GM19324 (cell line): ENCODE measurements at regions not wholly inside any gene's neighbourhood (a gene's known extent, or its start where the extent isn't known, plus 50 kb on each side); places are given as distances from the start of the nearest gene placed in this dataset.
"Not testable (repeated sequence)": the region's sequence is repeated elsewhere in the genome, so short reads cannot be mapped to it uniquely, and the experiment has no call there.

Experiments
- ATAC-seq: cut with Tn5 transposase; IDR thresholded peaks from one replicate; pipeline ENCODE4 v1.9.1; 2021; ENCODE audit warnings: mild to moderate bottlenecking, moderate library complexity; ENCODE audit not compliant: unreplicated experiment, low FRiP score

DNA sequence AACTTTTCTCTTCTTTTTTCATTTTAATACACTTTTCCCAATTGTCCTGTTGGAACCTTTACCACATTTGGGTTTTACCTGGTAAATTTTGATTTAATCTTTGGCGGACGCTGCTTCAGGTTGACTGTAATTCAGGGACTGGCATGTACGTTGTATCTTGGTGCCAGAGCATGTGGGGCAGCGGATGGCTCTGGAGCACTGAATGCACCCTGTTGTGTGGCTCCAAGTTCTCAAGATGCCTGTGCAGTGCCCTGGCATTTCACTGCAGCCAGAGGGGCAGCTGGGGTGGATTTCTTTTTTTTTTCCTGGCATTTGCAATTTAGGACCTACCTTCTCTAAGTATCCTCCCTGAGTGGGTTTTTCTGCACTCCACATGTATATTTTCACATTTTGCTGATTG, 242.2 kb downstream of the BLID start:
- ATAC-seq: no peak

DNA sequence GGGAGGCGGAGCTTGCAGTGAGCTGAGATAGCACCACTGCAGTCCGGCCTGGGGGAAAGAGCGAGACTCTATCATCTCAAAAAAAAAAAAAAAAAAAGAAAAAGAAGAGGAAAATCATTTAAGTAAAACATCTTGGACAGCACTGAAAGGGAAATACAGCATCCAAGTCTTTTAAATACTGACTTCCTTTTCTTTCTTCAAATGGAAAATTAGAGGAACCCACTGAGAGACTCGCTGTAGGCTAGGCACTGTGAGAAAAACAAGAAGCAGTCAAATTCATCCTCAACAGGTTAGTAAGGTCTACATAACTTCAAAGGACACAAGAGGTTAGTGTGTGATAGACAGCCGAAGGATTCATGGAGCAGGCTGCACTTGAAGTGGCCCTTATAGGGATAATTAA, 243.7 kb downstream of the BLID start:
- ATAC-seq: no peak

DNA sequence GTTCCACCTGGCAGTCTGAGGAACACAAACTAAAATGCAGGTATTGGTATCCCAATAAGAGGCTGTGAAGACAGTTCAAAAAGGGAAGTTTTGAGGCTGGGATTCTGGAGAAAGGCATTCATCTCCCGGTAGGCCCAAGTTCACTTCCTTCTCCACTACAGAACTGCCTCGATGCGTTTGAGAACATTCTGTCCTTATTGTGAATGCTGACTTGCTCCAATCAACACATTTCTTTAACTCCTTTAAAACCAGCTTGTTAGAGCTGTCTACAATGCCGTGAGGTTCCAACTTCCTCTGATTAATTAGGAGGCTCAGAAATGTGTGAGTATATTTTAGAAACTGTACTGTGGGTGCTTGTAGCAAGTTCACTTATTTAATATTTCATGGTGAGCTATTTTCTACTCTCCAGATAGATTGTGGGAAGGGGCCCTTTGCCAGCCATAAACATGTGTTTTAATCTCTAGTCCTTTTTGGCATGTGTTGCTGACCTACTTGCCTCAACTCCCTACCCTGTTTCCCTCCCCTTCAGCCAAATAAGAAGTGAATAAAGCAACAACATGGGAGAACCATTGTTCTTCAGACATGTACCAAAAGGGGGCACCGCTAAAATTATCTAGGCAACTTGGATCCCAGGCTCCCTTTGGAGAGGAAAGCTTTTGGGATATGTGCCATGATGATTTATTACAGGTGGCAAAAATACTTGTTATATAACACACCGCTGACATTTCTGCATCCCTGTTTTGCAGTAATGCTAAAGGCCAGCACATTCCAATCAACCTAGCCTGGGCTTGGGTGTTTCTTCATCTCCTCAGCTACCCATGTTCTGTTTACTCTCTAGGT, 245.6 kb downstream of the BLID start:
- no peak for ATAC-seq

DNA sequence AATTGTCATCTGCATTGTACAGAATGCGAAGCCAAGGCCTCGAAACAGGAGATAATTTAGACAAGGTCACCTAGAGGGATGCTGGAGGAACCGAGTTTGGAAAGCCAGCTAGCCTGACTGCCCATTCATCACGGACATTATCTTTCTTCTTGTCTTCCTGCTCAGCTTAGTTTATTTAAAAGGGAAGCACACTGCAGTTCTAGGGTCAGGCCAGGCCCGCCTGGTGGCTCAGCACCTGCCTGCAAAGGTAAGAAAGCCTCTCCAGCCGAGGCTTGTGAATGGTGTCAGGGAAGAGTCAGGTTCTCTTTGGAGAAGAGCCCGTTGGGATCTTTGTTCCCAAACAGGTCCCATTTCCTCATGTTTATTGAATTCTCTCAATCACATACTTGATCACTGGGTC, 246.5 kb downstream of the BLID start:
- ATAC-seq: no peak

DNA sequence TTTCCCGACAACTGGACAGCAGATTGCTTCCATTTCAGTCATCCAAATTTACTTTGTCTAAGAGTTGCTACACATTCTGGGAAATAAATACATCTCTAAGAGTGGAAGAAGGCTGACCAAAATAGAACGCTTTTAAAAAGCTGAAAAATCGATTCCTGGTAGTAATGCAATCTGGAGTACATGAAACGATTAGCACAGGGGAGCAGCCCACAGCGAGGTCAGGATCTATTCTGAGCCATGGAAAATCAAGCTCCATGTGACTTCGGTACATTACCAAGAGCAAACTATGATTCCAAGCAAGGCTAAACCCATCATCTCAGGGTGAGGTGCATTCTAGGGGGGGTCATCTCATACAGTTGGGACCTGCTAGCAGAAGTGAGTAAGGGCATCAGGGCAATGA, 249.3 kb downstream of the BLID start:
- no peak for ATAC-seq

DNA sequence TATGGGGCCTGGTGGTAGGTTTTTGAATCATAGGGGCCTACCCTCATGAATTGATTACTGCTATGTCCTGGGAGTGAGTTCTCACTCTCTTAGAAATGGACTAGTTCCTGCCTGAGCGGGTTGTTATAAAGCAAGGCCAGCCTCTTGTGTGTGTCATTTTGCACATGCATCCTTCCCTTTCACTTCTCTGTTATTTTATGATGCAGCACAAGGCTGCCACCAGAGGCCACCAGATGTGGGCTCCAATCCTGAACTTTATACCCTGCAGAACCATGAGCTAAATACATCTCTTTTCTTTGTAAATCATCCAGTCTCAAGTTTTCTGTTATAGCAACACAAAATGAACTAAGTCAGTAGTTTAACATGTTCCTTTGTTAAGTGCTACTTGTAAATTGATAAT, 251.4 kb downstream of the BLID start:
- no peak for ATAC-seq

DNA sequence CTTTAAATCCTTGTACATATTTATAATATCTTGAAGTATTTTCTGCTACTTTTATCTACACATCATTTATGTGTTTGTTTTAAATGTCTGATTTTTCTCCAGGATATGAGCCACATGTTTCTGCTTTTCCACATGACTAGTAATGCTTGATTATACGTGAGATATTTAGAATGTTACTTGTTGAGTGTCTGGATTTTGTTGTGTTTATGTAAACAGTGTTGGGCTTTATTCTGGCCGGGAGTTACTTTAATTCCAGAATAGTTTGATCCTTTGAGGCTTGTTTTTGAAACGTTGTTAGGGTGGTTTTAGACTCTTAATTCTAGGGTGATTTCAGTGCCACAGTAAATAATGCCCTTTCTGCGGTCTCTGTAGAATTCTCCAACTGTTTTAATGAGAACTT, 252.9 kb downstream of the BLID start:
- ATAC-seq: no peak

DNA sequence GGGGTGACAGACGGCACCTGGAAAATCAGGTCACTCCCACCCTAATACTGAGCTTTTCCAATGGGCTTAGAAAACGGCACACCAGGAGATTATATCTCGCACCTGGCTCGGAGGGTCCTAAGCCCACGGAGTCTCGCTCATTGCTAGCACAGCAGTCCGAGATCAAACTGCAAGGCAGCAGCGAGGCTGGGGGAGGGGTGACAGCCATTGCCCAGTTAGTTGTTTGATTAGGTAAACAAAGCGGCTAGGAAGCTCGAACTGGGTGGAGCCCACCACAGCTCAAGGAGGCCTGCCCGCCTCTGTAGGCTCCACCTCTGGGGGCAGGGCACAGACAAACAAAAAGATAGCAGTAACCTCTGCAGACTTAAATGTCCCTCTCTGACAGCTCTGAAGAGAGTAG, 260.9 kb downstream of the BLID start:
- ATAC-seq: not testable (repeated sequence)

DNA sequence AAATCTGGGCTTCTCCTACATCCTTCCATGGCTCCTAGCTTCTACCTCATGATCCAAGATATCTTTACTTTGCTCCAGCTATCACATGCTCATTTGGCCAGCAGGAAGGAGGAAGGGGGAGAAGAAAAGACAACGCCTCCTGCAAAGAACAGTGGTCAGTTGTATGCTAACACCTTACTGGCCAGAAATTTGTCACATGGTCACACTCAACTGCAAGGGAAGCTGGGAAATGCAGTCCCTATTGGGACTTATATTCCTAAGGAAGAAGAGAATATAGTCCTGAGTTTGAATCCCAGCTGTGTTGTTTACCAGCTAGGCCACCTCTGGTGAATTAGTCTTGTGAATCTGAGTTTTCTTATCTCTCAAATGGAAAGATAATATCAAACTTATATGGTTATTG, 272.0 kb downstream of the BLID start:
- no peak for ATAC-seq

DNA sequence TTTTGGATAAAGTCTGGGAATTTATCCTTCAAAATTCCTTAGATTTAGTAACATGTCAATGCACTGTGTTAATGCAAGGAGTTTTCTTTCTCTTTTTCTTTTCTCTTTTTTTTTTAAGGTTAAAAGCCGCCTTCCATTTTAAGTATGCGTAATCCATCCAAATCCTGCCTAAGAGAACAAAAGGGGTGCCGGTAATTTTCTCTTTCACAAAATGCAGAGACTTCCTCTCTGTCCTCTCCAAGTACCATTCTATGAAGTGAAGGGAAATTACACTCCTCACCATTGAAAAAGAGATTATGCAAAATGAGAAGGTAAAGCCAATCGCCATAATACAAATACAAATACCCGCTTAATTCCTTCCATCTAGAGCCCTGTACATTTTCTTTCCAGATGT, 273.8 kb downstream of the BLID start:
- ATAC-seq: no peak

DNA sequence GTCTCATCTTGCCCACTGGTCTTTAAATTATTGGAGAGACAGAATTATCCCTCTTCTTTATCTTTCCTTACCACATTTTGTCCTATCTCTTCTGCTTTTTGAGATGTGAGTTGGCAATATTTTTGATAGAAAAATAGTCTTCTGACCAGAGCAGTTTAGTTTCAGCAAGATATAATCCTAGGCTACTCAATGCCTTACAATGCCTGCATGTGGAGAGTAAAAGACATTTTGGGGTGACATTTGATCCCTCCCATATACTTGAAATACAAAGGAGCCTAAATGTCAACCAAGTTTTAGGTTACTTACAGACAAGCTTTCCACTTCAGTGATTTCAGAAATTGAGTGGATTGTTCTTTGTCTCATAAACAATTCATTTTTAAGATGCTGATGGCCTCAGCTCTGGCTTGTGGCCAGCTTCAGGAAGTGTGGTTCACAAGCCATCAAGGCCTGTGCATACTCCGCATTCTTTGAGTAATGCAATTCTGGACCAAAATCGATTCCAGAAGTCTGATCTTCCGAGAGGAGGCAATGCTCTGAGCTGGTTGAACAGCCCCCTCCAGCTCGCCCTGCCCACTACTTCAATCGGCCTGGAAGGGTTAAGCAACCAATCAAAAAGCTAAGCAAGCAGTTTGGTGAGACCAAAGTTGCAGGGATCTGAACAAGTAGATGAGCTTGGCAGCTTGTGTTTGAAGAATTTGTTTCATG, 274.4 kb downstream of the BLID start:
- no peak for ATAC-seq

DNA sequence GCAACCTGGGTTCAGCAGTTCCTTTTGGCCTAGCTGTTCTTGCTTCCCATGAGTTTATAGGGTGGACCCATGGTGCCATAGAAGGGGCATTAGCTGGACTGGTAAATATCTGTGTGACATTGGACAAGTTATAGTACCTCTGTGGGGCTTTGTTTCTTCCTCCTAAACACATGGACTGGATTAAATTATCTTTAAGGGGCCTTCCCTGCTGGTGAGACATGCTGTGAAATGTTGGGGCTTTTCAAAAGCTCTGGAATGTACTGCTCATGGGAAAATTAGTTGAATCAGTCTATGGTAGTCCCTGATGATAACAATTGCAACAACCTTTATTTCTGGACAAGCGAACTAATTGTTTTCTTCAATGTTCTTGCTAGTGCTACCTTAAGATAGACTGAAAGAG, 276.2 kb downstream of the BLID start:
- ATAC-seq: no peak

DNA sequence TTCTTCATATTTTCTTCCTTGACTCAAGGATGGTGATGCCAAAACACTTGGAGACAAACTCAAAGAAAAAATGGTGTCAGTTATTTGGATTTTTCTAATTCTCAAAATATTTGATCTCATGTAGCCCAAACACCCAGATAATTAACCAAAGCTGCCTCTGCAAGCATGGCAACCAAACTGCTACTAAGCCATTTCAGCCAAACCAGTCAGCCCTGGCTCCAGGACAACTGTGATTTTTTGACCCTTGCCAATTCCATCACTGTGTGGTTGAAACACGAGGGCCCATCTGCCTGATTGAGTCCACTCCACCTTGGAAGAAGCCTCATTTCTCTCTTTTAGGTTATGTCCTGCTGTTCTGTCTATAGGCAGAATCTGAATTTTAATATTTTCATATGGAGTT, 277.4 kb downstream of the BLID start:
- no peak for ATAC-seq

DNA sequence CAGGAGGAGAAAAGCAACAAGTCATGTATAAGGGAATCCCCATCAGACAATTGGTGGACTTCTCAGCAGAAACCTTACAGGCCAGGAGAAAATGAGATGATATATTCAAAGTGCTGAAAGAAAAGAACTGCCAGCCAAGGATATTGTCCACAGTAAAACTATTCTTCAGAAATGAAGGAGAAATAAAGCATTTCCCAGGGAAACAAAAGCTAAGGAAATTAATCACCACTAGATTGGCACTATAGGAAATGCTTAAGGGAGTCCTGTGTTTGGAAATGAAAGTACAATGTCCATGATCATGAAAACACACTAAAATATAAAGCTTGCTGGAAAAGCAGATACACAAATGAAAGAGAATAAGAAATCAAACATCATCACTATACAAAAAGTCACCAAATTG, 282.0 kb downstream of the BLID start:
- ATAC-seq: no peak

DNA sequence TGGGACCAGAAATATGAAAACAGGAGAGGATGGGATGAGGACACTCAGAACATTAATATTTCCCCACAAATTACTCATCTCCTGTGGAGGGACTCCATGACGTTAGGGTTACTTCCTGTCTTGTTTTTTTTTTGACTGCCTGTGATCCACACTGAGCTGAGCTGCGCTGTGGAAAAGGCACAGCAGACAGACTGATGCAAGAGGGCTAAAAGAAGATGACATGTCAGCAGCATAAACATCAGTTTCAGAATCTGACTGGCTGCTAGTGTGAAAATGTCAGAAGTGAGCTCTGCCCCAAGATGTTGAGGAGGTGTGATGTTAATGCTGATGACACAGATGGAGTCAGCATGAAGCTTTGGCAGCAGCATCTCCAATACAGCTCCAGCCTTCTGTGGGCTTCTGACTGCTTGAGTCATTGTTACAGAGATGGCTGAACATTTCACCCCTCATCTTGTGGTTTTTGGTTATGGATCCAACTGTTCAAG, 286.8 kb downstream of the BLID start:
- ATAC-seq: no peak

DNA sequence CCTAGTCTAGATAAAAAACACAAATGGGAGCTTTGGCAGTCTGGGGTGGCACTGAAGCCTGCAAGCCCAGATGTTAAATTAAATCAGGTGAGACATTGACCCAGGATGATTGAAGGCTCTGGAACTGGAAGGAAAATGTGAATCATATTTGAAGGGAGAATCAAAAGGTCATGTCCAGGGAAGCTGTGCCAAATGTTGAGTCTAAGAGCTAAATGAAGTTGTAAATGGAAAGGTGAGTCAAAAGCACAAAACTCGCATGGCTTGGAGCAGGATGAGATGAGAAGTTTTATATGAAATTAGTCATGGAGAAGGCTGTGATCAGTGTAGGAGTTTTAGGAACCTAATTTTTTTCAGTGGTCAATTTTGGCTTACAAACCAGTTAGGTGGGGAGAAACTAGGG, 301.1 kb downstream of the BLID start:
- no peak for ATAC-seq

DNA sequence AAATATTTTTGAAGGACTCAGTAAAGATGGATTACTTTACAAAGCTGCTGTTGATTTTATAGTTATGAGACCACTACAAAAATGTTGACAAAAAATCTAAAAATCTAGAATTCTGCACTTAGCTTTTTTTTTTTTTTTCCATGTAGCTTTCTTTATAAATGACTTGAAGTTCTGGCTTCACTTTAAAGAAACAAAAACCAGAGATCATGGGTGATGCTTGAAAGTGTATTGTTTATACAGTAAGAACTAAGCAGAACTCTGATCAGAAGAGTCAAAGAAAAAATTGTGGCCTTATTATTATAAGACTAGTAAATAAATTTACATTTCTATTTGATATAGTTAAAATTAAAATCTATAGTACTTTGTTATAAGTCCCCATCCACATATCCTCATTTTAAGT, 301.7 kb downstream of the BLID start:
- no peak for ATAC-seq

DNA sequence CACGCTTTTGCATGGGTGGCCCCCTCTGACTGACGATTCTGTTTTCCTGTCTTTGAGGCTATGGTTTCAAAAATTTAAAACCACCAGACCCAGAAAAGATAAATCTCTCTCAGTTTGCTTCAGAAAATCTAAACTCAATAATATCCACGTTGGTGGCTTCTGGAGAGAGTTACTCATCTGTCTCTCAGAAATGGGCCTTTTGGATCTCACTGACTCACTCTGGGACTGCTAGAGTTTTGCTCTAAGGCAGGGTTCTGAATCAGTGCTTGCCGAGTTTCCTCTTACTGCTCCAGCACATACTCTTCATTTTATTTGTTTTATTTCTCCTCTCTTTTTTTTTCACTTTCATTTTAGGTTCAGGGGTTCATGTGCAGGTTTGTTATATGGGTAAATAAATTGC, 305.7 kb downstream of the BLID start:
- ATAC-seq: no peak

DNA sequence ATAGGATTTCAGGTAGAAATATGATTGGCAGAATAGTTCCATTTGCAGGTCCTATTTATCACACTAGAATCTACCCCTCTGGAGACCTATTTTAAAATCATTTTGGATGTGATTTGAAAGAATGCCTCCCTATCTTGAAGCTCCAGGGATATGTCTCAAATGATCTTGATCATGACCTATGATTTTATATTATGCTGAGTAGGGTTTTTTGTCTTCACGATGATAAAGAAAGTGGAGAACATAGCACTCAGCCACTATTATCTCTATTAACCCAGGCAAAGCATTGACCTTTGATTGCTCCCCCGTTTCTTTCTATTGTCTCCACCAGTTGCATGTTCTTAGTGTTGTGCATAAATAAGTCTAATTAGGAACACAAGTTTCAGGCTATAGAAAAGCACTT, 307.9 kb downstream of the BLID start:
- no peak for ATAC-seq

DNA sequence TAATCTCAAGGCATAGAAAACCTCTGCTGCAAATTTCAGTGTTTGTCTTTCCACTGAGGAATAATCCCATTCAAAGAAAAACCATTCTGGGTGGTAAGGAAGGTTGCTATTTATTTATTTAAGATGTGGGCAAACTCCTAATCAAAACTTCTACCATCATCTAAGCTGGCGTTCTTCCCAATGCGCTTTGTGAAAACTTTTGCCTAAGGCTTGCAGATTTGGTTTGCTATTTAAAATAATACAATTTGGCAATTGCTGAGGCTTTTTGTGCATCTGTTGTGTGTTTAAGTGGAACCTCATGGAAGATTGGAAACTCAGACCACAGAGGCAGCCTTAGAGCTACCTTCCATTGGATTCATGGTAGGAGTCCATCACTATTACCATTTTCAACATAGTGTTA, 309.0 kb downstream of the BLID start:
- no peak for ATAC-seq

DNA sequence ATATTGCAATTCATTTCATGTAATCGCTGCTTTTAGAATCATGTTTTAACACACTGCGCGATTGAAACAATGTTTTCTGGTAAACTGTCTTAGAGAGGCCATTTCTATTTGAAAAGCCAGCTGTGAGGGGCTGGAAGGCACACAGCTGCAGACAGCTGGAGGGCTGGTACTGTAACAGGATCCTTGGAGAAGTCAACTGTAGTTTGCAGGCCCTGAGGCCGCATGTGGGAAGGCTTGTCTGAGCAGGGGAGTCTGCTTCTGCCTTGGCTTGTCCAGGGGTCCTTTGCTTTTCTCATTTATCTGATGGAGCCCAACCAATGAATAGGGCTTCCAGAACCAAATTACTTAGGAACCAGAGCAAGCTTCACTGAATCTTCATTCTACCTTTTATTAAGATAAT, 313.5 kb downstream of the BLID start:
- ATAC-seq: no peak

DNA sequence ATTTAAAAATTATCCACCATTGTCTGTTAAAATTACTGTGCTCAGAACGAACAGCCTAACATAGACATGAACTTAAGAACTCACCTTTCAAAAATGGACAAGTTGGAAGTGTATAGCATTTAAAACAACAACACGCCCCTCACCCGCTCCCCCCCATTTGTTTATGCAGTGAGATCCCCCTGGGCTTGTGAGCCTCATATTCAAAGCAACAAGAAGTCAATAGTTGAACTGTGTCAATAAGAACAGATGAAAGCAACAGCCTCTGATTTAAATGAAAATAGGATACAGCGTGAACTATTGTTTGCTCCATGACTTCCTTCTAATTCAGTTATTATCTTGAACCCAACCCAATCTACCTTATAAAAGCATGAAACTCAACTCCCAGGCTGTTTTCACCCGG, 314.2 kb downstream of the BLID start:
- no peak for ATAC-seq
